ENCODE measurements at regions not wholly inside any gene's neighbourhood (a gene's known extent, or its start where the extent isn't known, plus 50 kb on each side); places are given as distances from the start of the nearest gene placed in this dataset.

GRCh38 chr5:62044989-62045388 is 261.0 kb upstream of the KIF2A start:
- intact Hi-C loops (cut with micrococcal nuclease): no loop called here
- Histone ChIP-seq H3K9me3 (ENCODE audit: control insufficient read depth, insufficient read depth, low read length) (no peaks in the 10 kb centered on the region), H3K27me3 (ENCODE audit: control insufficient read depth, insufficient read depth, low read length) (no peaks in the 10 kb centered on the region), H3K4me1 (ENCODE audit: control insufficient read depth, insufficient read depth, low read length) (no peaks in the 10 kb centered on the region), H3K4me3 (ENCODE audit: low read length) (no peak overlapping the region), H3K36me3 (ENCODE audit: control insufficient read depth, insufficient read depth, low read length) (no peaks in the 10 kb centered on the region), H3K27ac (ENCODE audit: low read length) (no peak overlapping the region)
- Mint-ChIP-seq H3K4me3 (no peak overlapping the region), H3K36me3 (no peaks in the 10 kb centered on the region), H3K27ac (no peak overlapping the region), H3K27me3 (ENCODE audit: low read depth in 2 of 2) (no peaks in the 10 kb centered on the region), H3K9me3 (no peaks in the 10 kb centered on the region), H3K4me1 (no peaks in the 10 kb centered on the region)
- no peak for ATAC-seq
- TF ChIP-seq CTCF (IDR thresholded peaks at IDR 0.05): no peak
- WGBS (ENCODE audit: insufficient coverage): 38% methylated on average over 1 of the region's 2 CpGs
- DNase-seq: no peak

- intact Hi-C loops (cut with micrococcal nuclease): no loop called here
- H3K4me3 ChIP-seq (ENCODE audit: low read length): no peak overlapping the region
- no peak for TF ChIP-seq CTCF (IDR thresholded peaks at IDR 0.05)
- no CpG with 5 or more reads among the region's 1 CpG for WGBS (ENCODE audit: insufficient coverage)
- DNase-seq (no peak), ATAC-seq (no peak)
- Mint-ChIP-seq H3K27ac (no peak overlapping the region), H3K4me3 (no peak overlapping the region), H3K27me3 (ENCODE audit: low read depth in 2 of 2) (no peaks in the 10 kb centered on the region), H3K36me3 (no peaks in the 10 kb centered on the region), H3K4me1 (no peaks in the 10 kb centered on the region), H3K9me3 (peaks cover 0 to 4% of the 10 kb centered on the region in 2 donors)
- H3K4me1 ChIP-seq (ENCODE audit: control insufficient read depth, insufficient read depth, low read length): no peaks in the 10 kb centered on the region
- H3K27ac ChIP-seq (ENCODE audit: low read length): no peak overlapping the region
- H3K9me3 ChIP-seq (ENCODE audit: control insufficient read depth, insufficient read depth, low read length): no peaks in the 10 kb centered on the region
- H3K36me3 ChIP-seq (ENCODE audit: control insufficient read depth, insufficient read depth, low read length): no peaks in the 10 kb centered on the region
- no peaks in the 10 kb centered on the region for H3K27me3 ChIP-seq (ENCODE audit: control insufficient read depth, insufficient read depth, low read length)
Measured at GRCh38 chr5:62046191-62046590, 259.8 kb upstream of the KIF2A start.

GRCh38 chr5:62051747-62052146 is 254.3 kb upstream of the KIF2A start:
- DNase-seq (no peak), ATAC-seq (no peak)
- no peak for TF ChIP-seq CTCF (IDR thresholded peaks at IDR 0.05)
- no peaks in the 10 kb centered on the region for H3K4me1 ChIP-seq (ENCODE audit: control insufficient read depth, insufficient read depth, low read length)
- Mint-ChIP-seq H3K4me3 (no peak overlapping the region), H3K36me3 (no peaks in the 10 kb centered on the region), H3K9me3 (peaks cover 4 to 5% of the 10 kb centered on the region in 2 donors), H3K4me1 (no peaks in the 10 kb centered on the region), H3K27ac (no peak overlapping the region), H3K27me3 (ENCODE audit: low read depth in 2 of 2) (no peaks in the 10 kb centered on the region)
- WGBS (ENCODE audit: insufficient coverage): 94% methylated on average over 1 of the region's 1 CpG
- H3K36me3 ChIP-seq (ENCODE audit: control insufficient read depth, insufficient read depth, low read length): no peaks in the 10 kb centered on the region
- H3K9me3 ChIP-seq (ENCODE audit: control insufficient read depth, insufficient read depth, low read length): no peaks in the 10 kb centered on the region
- H3K27ac ChIP-seq (ENCODE audit: low read length): no peak overlapping the region
- intact Hi-C loops (cut with micrococcal nuclease): no loop called here
- no peak overlapping the region for H3K4me3 ChIP-seq (ENCODE audit: low read length)
- no peaks in the 10 kb centered on the region for H3K27me3 ChIP-seq (ENCODE audit: control insufficient read depth, insufficient read depth, low read length)

- WGBS (ENCODE audit: insufficient coverage): 62% methylated on average over 1 of the region's 2 CpGs
- H3K27ac Mint-ChIP-seq: no peak overlapping the region
- Histone ChIP-seq H3K9me3 (ENCODE audit: control insufficient read depth, insufficient read depth, low read length) (no peaks in the 10 kb centered on the region), H3K27ac (ENCODE audit: low read length) (no peak overlapping the region), H3K36me3 (ENCODE audit: control insufficient read depth, insufficient read depth, low read length) (no peaks in the 10 kb centered on the region), H3K27me3 (ENCODE audit: control insufficient read depth, insufficient read depth, low read length) (no peaks in the 10 kb centered on the region), H3K4me1 (ENCODE audit: control insufficient read depth, insufficient read depth, low read length) (no peaks in the 10 kb centered on the region), H3K4me3 (ENCODE audit: low read length) (no peak overlapping the region)
- no peak for DNase-seq
- peaks cover 0 to 11% of the 10 kb centered on the region in 2 donors for H3K9me3 Mint-ChIP-seq
- no peak for ATAC-seq
- no peak for TF ChIP-seq CTCF (IDR thresholded peaks at IDR 0.05)
- intact Hi-C loops (cut with micrococcal nuclease): no loop called here
- no peak overlapping the region for H3K4me3 Mint-ChIP-seq
- H3K4me1 Mint-ChIP-seq: no peaks in the 10 kb centered on the region
- no peaks in the 10 kb centered on the region for H3K27me3 Mint-ChIP-seq (ENCODE audit: low read depth in 2 of 2)
- H3K36me3 Mint-ChIP-seq: no peaks in the 10 kb centered on the region
Measured at GRCh38 chr5:62059960-62060359, 246.0 kb upstream of the KIF2A start.

Data from natural killer cell (primary cell).